ENCODE measurements at regions not wholly inside any gene's neighbourhood (a gene's known extent, or its start where the extent isn't known, plus 50 kb on each side); places are given as distances from the start of the nearest gene placed in this dataset.

DNA sequence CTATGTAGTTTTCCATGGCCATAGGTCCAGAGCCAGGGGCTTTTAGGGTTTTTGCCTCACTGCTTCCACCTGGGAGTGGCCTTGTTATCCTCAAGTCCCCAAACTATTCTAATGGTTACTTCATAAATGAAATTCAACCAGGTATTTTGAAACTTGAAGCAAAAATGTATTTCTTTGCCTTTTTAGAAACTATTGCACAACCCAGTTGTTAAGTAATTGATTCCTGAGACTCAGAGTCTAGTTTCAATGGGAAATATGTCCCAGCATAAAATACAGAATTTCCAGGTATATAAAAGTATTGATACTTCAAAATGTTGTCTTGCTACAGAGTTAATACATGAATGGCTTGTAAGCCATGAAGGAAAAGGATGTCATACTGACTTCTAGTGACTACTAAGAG lies 456.2 kb upstream of the DAB2 start:
- H2BK12ac ChIP-seq (ENCODE audit: insufficient read length, low read depth, low read length) = no peak overlapping the region
- H2BK120ac ChIP-seq (ENCODE audit: low read depth, low read length, poor library complexity, severe bottlenecking) = no peak overlapping the region
- no peaks in the 10 kb centered on the region for H3K79me2 ChIP-seq (ENCODE audit: insufficient read depth, low read length)
- H3K4me2 ChIP-seq (ENCODE audit: insufficient read depth, insufficient read length, low read length) = no peak overlapping the region
- H2BK20ac ChIP-seq (ENCODE audit: low read depth, low read length, poor library complexity, severe bottlenecking) = no peak overlapping the region
- H2AK5ac ChIP-seq (ENCODE audit: insufficient read length, low read length) = no peak overlapping the region
- H2AFZ ChIP-seq (ENCODE audit: low read length) = no peak overlapping the region
- no peak overlapping the region for H3K18ac ChIP-seq (ENCODE audit: insufficient read length, low read depth, low read length)
- no peaks in the 10 kb centered on the region for H3K27me3 Mint-ChIP-seq (ENCODE audit: low read depth)
- H3T11ph ChIP-seq (ENCODE audit: low read length) = no peak overlapping the region
- peaks cover 0 to 2% of the 10 kb centered on the region in 2 experiments; a peak in 2 of 5 replicates for H3K9me3 Mint-ChIP-seq
- H4K5ac ChIP-seq (ENCODE audit: insufficient read length, low read depth, low read length) = no peak overlapping the region
- H3K27ac ChIP-seq (ENCODE audit: insufficient read length, low read depth, low read length) = no peak overlapping the region
- no peak overlapping the region for H3K56ac ChIP-seq (ENCODE audit: insufficient read length, low read depth, low read length)
- no peaks in the 10 kb centered on the region for H3K4me1 ChIP-seq (ENCODE audit: insufficient read depth, low read length)
- no peak overlapping the region for H4K91ac ChIP-seq (ENCODE audit: insufficient read length, low read depth, low read length)
- no peak overlapping the region for H3K4me3 Mint-ChIP-seq
- no peak overlapping the region for H2BK5ac ChIP-seq (ENCODE audit: insufficient read length, low read length)
- H4K20me1 ChIP-seq (ENCODE audit: control insufficient read depth, insufficient read depth, insufficient read length) = no peaks in the 10 kb centered on the region
- no peaks in the 10 kb centered on the region for H3K9me3 ChIP-seq (ENCODE audit: control insufficient read depth, low read depth, low read length)
- H3K14ac ChIP-seq (ENCODE audit: insufficient read depth, low read length) = no peak overlapping the region
- H3K23ac ChIP-seq (ENCODE audit: insufficient read length, low read depth, low read length) = no peak overlapping the region
- no peak overlapping the region for H4K8ac ChIP-seq (replicated peaks; ENCODE audit: insufficient read length, low read depth, low read length)
- no peak overlapping the region for H3K27ac Mint-ChIP-seq
- no peak overlapping the region for H2BK15ac ChIP-seq (ENCODE audit: low read depth, low read length)
- TF ChIP-seq, protein P1, sequence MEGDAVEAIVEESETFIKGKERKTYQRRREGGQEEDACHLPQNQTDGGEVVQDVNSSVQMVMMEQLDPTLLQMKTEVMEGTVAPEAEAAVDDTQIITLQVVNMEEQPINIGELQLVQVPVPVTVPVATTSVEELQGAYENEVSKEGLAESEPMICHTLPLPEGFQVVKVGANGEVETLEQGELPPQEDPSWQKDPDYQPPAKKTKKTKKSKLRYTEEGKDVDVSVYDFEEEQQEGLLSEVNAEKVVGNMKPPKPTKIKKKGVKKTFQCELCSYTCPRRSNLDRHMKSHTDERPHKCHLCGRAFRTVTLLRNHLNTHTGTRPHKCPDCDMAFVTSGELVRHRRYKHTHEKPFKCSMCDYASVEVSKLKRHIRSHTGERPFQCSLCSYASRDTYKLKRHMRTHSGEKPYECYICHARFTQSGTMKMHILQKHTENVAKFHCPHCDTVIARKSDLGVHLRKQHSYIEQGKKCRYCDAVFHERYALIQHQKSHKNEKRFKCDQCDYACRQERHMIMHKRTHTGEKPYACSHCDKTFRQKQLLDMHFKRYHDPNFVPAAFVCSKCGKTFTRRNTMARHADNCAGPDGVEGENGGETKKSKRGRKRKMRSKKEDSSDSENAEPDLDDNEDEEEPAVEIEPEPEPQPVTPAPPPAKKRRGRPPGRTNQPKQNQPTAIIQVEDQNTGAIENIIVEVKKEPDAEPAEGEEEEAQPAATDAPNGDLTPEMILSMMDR (conservative IDR thresholded peaks at IDR 0.05) = no peak
- no peaks in the 10 kb centered on the region; a peak in 1 of 7 replicates for H3K36me3 Mint-ChIP-seq (ENCODE audit: insufficient read depth in 1 of 3, low read depth in 3 of 3)
- H3K9ac ChIP-seq (ENCODE audit: extremely low read depth, insufficient read length, low read length) = no peak overlapping the region
- DNase-seq = no peak
- peaks cover 0 to 2% of the 10 kb centered on the region in 2 experiments; a peak in 1 of 4 replicates for H3K4me1 Mint-ChIP-seq
- H3K27me3 ChIP-seq (ENCODE audit: insufficient read depth, low read length) = no peaks in the 10 kb centered on the region
- H3K4ac ChIP-seq (ENCODE audit: low read depth, low read length) = no peak overlapping the region
- no peaks in the 10 kb centered on the region for H3K23me2 ChIP-seq (ENCODE audit: insufficient read length, low read depth, low read length, poor library complexity, severe bottlenecking)
- no peaks in the 10 kb centered on the region for H3K79me1 ChIP-seq (ENCODE audit: insufficient read depth, low read depth, low read length, poor library complexity, severe bottlenecking)

All from H9 (cell line).